ENCODE measurements at regions not wholly inside any gene's neighbourhood (a gene's known extent, or its start where the extent isn't known, plus 50 kb on each side); places are given as distances from the start of the nearest gene placed in this dataset.

GRCh38 chr12:59142183-59142790 lies 222.0 kb upstream of the LRIG3 start:
- Histone ChIP-seq H3K4me2 (ENCODE audit: low read depth, low read length, poor library complexity, severe bottlenecking) (no peak overlapping the region), H3K4me1 (ENCODE audit: insufficient read depth, low read length, poor library complexity, severe bottlenecking) (no peaks in the 10 kb centered on the region), H3F3A (ENCODE audit: low read depth) (no peaks in the 10 kb centered on the region), H3K27me3 (ENCODE audit: insufficient read depth, low read length, poor library complexity, severe bottlenecking) (no peaks in the 10 kb centered on the region), H4K20me1 (ENCODE audit: insufficient read depth, low read length, poor library complexity, severe bottlenecking) (no peaks in the 10 kb centered on the region), H3K79me2 (ENCODE audit: insufficient read depth, low read length) (no peaks in the 10 kb centered on the region), H2AFZ (ENCODE audit: low read length) (no peak overlapping the region), H3K9ac (ENCODE audit: low read depth, low read length, poor library complexity, severe bottlenecking) (no peak overlapping the region), H3K9me2 (replicated peaks; ENCODE audit: low read depth, low read length) (no peaks in the 10 kb centered on the region), H3K36me3 (ENCODE audit: insufficient read depth, low read length) (no peaks in the 10 kb centered on the region), H3K9me3 (ENCODE audit: insufficient read depth, low read depth, low read length) (no peaks in the 10 kb centered on the region), H3K4me3 (ENCODE audit: low read length, poor library complexity, severe bottlenecking) (no peak overlapping the region)
- TF ChIP-seq EZH2phosphoT487 (IDR thresholded peaks at IDR 0.05; ENCODE audit: borderline replicate concordance) = no peak
- TF ChIP-seq, protein P1, sequence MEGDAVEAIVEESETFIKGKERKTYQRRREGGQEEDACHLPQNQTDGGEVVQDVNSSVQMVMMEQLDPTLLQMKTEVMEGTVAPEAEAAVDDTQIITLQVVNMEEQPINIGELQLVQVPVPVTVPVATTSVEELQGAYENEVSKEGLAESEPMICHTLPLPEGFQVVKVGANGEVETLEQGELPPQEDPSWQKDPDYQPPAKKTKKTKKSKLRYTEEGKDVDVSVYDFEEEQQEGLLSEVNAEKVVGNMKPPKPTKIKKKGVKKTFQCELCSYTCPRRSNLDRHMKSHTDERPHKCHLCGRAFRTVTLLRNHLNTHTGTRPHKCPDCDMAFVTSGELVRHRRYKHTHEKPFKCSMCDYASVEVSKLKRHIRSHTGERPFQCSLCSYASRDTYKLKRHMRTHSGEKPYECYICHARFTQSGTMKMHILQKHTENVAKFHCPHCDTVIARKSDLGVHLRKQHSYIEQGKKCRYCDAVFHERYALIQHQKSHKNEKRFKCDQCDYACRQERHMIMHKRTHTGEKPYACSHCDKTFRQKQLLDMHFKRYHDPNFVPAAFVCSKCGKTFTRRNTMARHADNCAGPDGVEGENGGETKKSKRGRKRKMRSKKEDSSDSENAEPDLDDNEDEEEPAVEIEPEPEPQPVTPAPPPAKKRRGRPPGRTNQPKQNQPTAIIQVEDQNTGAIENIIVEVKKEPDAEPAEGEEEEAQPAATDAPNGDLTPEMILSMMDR (conservative IDR thresholded peaks at IDR 0.05; ENCODE audit: low read length) = no peak

DNA sequence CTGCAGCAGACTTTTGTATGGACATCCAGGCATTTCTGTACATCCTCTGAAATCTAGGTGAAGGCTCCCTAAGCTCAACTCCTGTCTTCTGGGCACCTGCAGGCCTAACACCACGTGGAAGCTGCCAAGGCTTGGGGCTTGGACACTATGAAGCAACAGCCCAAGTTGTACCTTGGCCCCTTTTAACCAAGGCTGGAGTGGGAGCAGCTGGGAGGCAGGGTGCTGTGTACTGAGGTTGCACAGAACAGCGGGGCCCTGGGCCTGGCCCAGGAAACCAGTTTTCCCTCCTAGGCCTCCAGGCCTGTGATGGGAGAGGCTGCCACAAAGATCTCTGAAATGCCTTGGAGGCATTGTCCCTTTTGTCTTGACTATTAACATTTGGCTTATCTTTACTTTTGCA lies 214.4 kb upstream of the LRIG3 start:
- TF ChIP-seq, protein P1 (conservative IDR thresholded peaks at IDR 0.05; ENCODE audit: low read length) = no peak
- no peak for TF ChIP-seq EZH2phosphoT487 (IDR thresholded peaks at IDR 0.05; ENCODE audit: borderline replicate concordance)

DNA sequence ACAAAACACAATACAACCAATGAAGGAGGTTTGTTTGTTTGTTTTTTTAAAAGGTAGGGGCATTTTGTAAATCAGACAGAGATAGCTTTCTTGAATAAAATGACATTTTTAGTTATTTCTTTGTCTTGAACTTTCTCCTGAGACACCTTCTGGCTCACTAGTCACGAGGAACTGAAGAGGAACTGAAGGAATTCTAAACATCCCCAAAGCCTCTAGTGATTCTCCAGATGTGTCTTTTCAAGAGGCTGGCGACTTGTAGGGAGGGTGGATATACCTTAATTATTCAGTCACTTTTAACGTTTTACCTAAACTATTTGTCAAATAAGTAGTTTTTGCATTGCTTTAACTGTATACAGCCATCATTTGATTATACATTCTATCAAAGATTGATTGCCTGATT lies 211.2 kb upstream of the LRIG3 start:
- H2AFZ ChIP-seq (ENCODE audit: low read length) = no peak overlapping the region
- no peaks in the 10 kb centered on the region for H3K9me2 ChIP-seq (replicated peaks; ENCODE audit: low read depth, low read length)
- H3K79me2 ChIP-seq (ENCODE audit: insufficient read depth, low read length) = no peaks in the 10 kb centered on the region
- no peaks in the 10 kb centered on the region for H3K9me3 ChIP-seq (ENCODE audit: insufficient read depth, low read depth, low read length)
- no peaks in the 10 kb centered on the region for H3F3A ChIP-seq (ENCODE audit: low read depth)
- no peaks in the 10 kb centered on the region for H3K36me3 ChIP-seq (ENCODE audit: insufficient read depth, low read length)
- H3K4me2 ChIP-seq (ENCODE audit: low read depth, low read length, poor library complexity, severe bottlenecking) = no peak overlapping the region
- no peaks in the 10 kb centered on the region for H4K20me1 ChIP-seq (ENCODE audit: insufficient read depth, low read length, poor library complexity, severe bottlenecking)
- no peak for TF ChIP-seq EZH2phosphoT487 (IDR thresholded peaks at IDR 0.05; ENCODE audit: borderline replicate concordance)
- TF ChIP-seq, protein P1 (conservative IDR thresholded peaks at IDR 0.05; ENCODE audit: low read length) = no peak
- H3K9ac ChIP-seq (ENCODE audit: low read depth, low read length, poor library complexity, severe bottlenecking) = no peak overlapping the region
- H3K4me1 ChIP-seq (ENCODE audit: insufficient read depth, low read length, poor library complexity, severe bottlenecking) = no peaks in the 10 kb centered on the region
- H3K4me3 ChIP-seq (ENCODE audit: low read length, poor library complexity, severe bottlenecking) = no peak overlapping the region
- H3K27me3 ChIP-seq (ENCODE audit: insufficient read depth, low read length, poor library complexity, severe bottlenecking) = no peaks in the 10 kb centered on the region

More for the DNA sequence above, 214.4 kb upstream of the LRIG3 start:
- no peak overlapping the region for H3K4me3 ChIP-seq (ENCODE audit: low read length, poor library complexity, severe bottlenecking)
- H3K9me2 ChIP-seq (replicated peaks; ENCODE audit: low read depth, low read length) = no peaks in the 10 kb centered on the region
- H3K4me2 ChIP-seq (ENCODE audit: low read depth, low read length, poor library complexity, severe bottlenecking) = no peak overlapping the region
- no peaks in the 10 kb centered on the region for H3K4me1 ChIP-seq (ENCODE audit: insufficient read depth, low read length, poor library complexity, severe bottlenecking)
- H3F3A ChIP-seq (ENCODE audit: low read depth) = no peaks in the 10 kb centered on the region
- H3K27me3 ChIP-seq (ENCODE audit: insufficient read depth, low read length, poor library complexity, severe bottlenecking) = no peaks in the 10 kb centered on the region
- H3K36me3 ChIP-seq (ENCODE audit: insufficient read depth, low read length) = no peaks in the 10 kb centered on the region
- no peaks in the 10 kb centered on the region for H4K20me1 ChIP-seq (ENCODE audit: insufficient read depth, low read length, poor library complexity, severe bottlenecking)
- no peak overlapping the region for H3K9ac ChIP-seq (ENCODE audit: low read depth, low read length, poor library complexity, severe bottlenecking)
- no peaks in the 10 kb centered on the region for H3K79me2 ChIP-seq (ENCODE audit: insufficient read depth, low read length)
- H3K9me3 ChIP-seq (ENCODE audit: insufficient read depth, low read depth, low read length) = no peaks in the 10 kb centered on the region
- H2AFZ ChIP-seq (ENCODE audit: low read length) = no peak overlapping the region
